Small intestine (tissue), 7 donors: ENCODE measurements at regions not wholly inside any gene's neighbourhood (a gene's known extent, or its start where the extent isn't known, plus 50 kb on each side); places are given as distances from the start of the nearest gene placed in this dataset.

Experiments
- DNase-seq, 2 donors: peaks; one replicate each; pipeline versions ENCODE4 v3.0.0 to v3.0.0-alpha.2; 2013
- FAIRE-seq: peaks from 2 replicates; lab custom pipeline; 2012; peaks lifted over from hg19 to GRCh38; lab: Jason Lieb, UNC
- H3K27ac ChIP-seq, 3 donors: one replicate each; pipeline ENCODE4 v1.5.1; 2013; ENCODE audit warnings: low read length in 2 of 3, mild to moderate bottlenecking in 2 of 3, control low read depth in 1 of 3, inconsistent platforms in 1 of 3, low read depth in 1 of 3, moderate library complexity in 1 of 3
- H3K27me3 ChIP-seq, 3 donors: one replicate each; pipeline ENCODE4 v1.6.1; 2013; ENCODE audit warnings: low read length in 3 of 3, inconsistent platforms in 1 of 3; ENCODE audit not compliant: control insufficient read depth in 3 of 3, insufficient read depth in 3 of 3
- H3K36me3 ChIP-seq, 3 donors: one replicate each; pipeline ENCODE4 v1.6.1; 2013; ENCODE audit warnings: low read length in 3 of 3, inconsistent platforms in 1 of 3, low read depth in 1 of 3, mild to moderate bottlenecking in 1 of 3, moderate library complexity in 1 of 3; ENCODE audit not compliant: control insufficient read depth in 3 of 3, insufficient read depth in 2 of 3
- H3K4me1 ChIP-seq, 3 donors: one replicate each; pipeline ENCODE4 v1.6.1; 2013; ENCODE audit warnings: low read length in 2 of 3, inconsistent platforms in 1 of 3, low read depth in 1 of 3, mild to moderate bottlenecking in 1 of 3, moderate library complexity in 1 of 3; ENCODE audit not compliant: control insufficient read depth in 3 of 3, insufficient read depth in 2 of 3
- H3K4me3 ChIP-seq, 3 donors: one replicate each; pipeline ENCODE4 v1.5.1; 2013; ENCODE audit warnings: low read length in 3 of 3, control low read depth in 1 of 3, inconsistent platforms in 1 of 3, low read depth in 1 of 3, mild to moderate bottlenecking in 1 of 3, moderate library complexity in 1 of 3
- H3K9me3 ChIP-seq, 2 donors: one replicate each; pipeline ENCODE4 v1.6.1; 2013; ENCODE audit warnings: low read depth in 1 of 2, low read length in 1 of 2; ENCODE audit not compliant: control insufficient read depth in 2 of 2, insufficient read depth in 1 of 2
- WGBS, 3 donors: extraction: QIAGEN DNeasy Blood & Tissue Kit; methylation state at CpG; one replicate each; pipeline ENCODE4 v1.1.7; 2013; 5-methylcytosine and 5-hydroxymethylcytosine counted together
- donor health status: healthy with polysubstance abuse.
- donor health status: control.
- donor health status: control.
- donor health status: Bipolar disorder and iron deficiency.
- donor health status: healthy.

- 67% methylated on average over 3 of the region's 3 CpGs for WGBS, 3 donors
These were observed 73.6 kb upstream of the RPL34 start for GRCh38 chr4:108546728-108547127.

GRCh38 chr4:108544481-108544880 lies 75.9 kb upstream of the RPL34 start:
- Histone ChIP-seq H3K27ac (no peak overlapping the region), H3K36me3 (no peaks in the 10 kb centered on the region), H3K4me1 (no peaks in the 10 kb centered on the region), H3K4me3 (no peak overlapping the region), H3K9me3 (peaks cover 0 to 5% of the 10 kb centered on the region in 2 donors), H3K27me3 (no peaks in the 10 kb centered on the region)
- DNase-seq (no peak), FAIRE-seq (no peak)
- WGBS, 3 donors: 91 to 95% (median 94%) methylated on average over 4 of the region's 4 CpGs

More at GRCh38 chr4:108546728-108547127, 73.6 kb upstream of the RPL34 start:
- DNase-seq (no peak), FAIRE-seq (no peak)
- H3K4me1 ChIP-seq: no peaks in the 10 kb centered on the region
- no peak overlapping the region for H3K27ac ChIP-seq
- H3K4me3 ChIP-seq: no peak overlapping the region
- H3K36me3 ChIP-seq: no peaks in the 10 kb centered on the region
- H3K27me3 ChIP-seq: no peaks in the 10 kb centered on the region
- H3K9me3 ChIP-seq: peaks cover 0 to 5% of the 10 kb centered on the region in 2 donors

GRCh38 chr4:108543359-108543968 lies 76.9 kb upstream of the RPL34 start:
- DNase-seq (no peak), FAIRE-seq (no peak)
- Histone ChIP-seq H3K4me3 (no peak overlapping the region), H3K27me3 (no peaks in the 10 kb centered on the region), H3K4me1 (no peaks in the 10 kb centered on the region), H3K36me3 (no peaks in the 10 kb centered on the region), H3K9me3 (peaks cover 0 to 5% of the 10 kb centered on the region in 2 donors), H3K27ac (no peak overlapping the region)
- WGBS, 3 donors: 89 to 94% (median 90%) methylated on average over 7 of the region's 7 CpGs

GRCh38 chr4:108540536-108540935 lies 79.8 kb upstream of the RPL34 start:
- WGBS, 3 donors: 64 to 90% (median 68%) methylated on average over 2 of the region's 2 CpGs
- no peak for FAIRE-seq

GRCh38 chr4:108536577-108536976 lies 83.8 kb upstream of the RPL34 start:
- no peaks in the 10 kb centered on the region for H3K27me3 ChIP-seq
- H3K4me1 ChIP-seq: no peaks in the 10 kb centered on the region
- H3K9me3 ChIP-seq: no peaks in the 10 kb centered on the region
- no peak overlapping the region for H3K27ac ChIP-seq
- H3K36me3 ChIP-seq: no peaks in the 10 kb centered on the region
- H3K4me3 ChIP-seq: no peak overlapping the region
- WGBS, 3 donors: 79 to 84% (median 81%) methylated on average over 2 of the region's 2 CpGs
- FAIRE-seq (no peak), DNase-seq (peak in 1 of 2 donors; percentile 15)

More at GRCh38 chr4:108540536-108540935, 79.8 kb upstream of the RPL34 start:
- H3K27ac ChIP-seq: no peak overlapping the region
- no peaks in the 10 kb centered on the region for H3K36me3 ChIP-seq
- no peaks in the 10 kb centered on the region for H3K4me1 ChIP-seq
- no peaks in the 10 kb centered on the region for H3K9me3 ChIP-seq
- H3K4me3 ChIP-seq: no peak overlapping the region
- H3K27me3 ChIP-seq: no peaks in the 10 kb centered on the region
- no peak for DNase-seq

GRCh38 chr4:108535757-108536156 lies 84.6 kb upstream of the RPL34 start:
- Histone ChIP-seq H3K36me3 (no peaks in the 10 kb centered on the region), H3K27ac (no peak overlapping the region), H3K9me3 (no peaks in the 10 kb centered on the region), H3K4me3 (no peak overlapping the region), H3K27me3 (no peaks in the 10 kb centered on the region), H3K4me1 (no peaks in the 10 kb centered on the region)
- DNase-seq (no peak), FAIRE-seq (no peak)
- WGBS, 3 donors: 51 to 63% (median 60%) methylated on average over 3 of the region's 3 CpGs

- Histone ChIP-seq H3K9me3 (no peaks in the 10 kb centered on the region), H3K27me3 (no peaks in the 10 kb centered on the region), H3K27ac (no peak overlapping the region), H3K4me1 (no peaks in the 10 kb centered on the region), H3K36me3 (no peaks in the 10 kb centered on the region), H3K4me3 (no peak overlapping the region)
- FAIRE-seq (no peak), DNase-seq (no peak)
- WGBS, 3 donors: 56 to 64% (median 64%) methylated on average over 2 of the region's 2 CpGs
These were observed 86.5 kb upstream of the RPL34 start for GRCh38 chr4:108533876-108534275.

GRCh38 chr4:108533245-108533844 lies 87.0 kb upstream of the RPL34 start:
- no peak overlapping the region for H3K27ac ChIP-seq
- H3K4me3 ChIP-seq: no peak overlapping the region
- whole genome bisulfite sequencing, 3 donors: 28 to 38% (median 36%) methylated on average over 4 of the region's 4 CpGs
- peak in 1 of 2 donors; percentile 12 for DNase-seq
- no peaks in the 10 kb centered on the region for H3K27me3 ChIP-seq
- no peak for FAIRE-seq
- H3K4me1 ChIP-seq: no peaks in the 10 kb centered on the region
- H3K36me3 ChIP-seq: no peaks in the 10 kb centered on the region
- no peaks in the 10 kb centered on the region for H3K9me3 ChIP-seq
